SK-N-SH (cell line): ENCODE measurements at regions not wholly inside any gene's neighbourhood (a gene's known extent, or its start where the extent isn't known, plus 50 kb on each side); places are given as distances from the start of the nearest gene placed in this dataset.

Experiments used
- CTCF ChIA-PET: fragments of 300-600, 350-600 bp; formaldehyde crosslinking; extraction: SDS; loops from one replicate; lab custom pipeline; 2021; lab: Yijun Ruan, JAX
- POLR2A ChIA-PET: fragments of 350-600 bp; sonication (Branson Sonifier 250); formaldehyde crosslinking; extraction: SDS; loops from one replicate; lab custom pipeline; 2020; ENCODE audit warnings: antibody characterized with exemption, inconsistent platforms; lab: Yijun Ruan, JAX
- DNase-seq: peaks from one replicate; pipeline ENCODE4 v3.0.0; 2012
- H2AFZ ChIP-seq: fragments of 200-600 bp; sonication (generic); 2 replicates; pipeline ENCODE4 v1.8.1; 2016; ENCODE audit warnings: antibody characterized with exemption, mild to moderate bottlenecking, low read depth
- H3F3A ChIP-seq: fragments of 200-600 bp; sonication (generic); replicated peaks from 2 replicates; pipeline ENCODE3; 2016; ENCODE audit warnings: antibody characterized with exemption, mild to moderate bottlenecking; ENCODE audit not compliant: insufficient read depth
- H3K27ac ChIP-seq, 2 experiments: fragments of 200-500 bp in 1 of 2; fragments of 200-600 bp in 1 of 2; sonication (Bioruptor generic) in 1 of 2; sonication (generic), shearing (Covaris generic) in 1 of 2; 2 replicates each; pipeline versions ENCODE4 v1.5.1 to v1.6.1; 2014 to 2016; ENCODE audit warnings: low read depth in 2 of 2, inconsistent platforms in 1 of 2, low read length in 1 of 2, mild to moderate bottlenecking in 1 of 2, mixed read lengths in 1 of 2
- H3K27me3 ChIP-seq: fragments of 200-600 bp; sonication (generic), shearing (Covaris generic); 2 replicates; pipeline ENCODE4 v1.6.1; 2016; ENCODE audit warnings: mixed run types; ENCODE audit not compliant: insufficient read depth
- H3K36me3 ChIP-seq, 2 experiments: fragments of 200-500 bp in 1 of 2; fragments of 200-600 bp in 1 of 2; sonication (Bioruptor generic) in 1 of 2; sonication (generic) in 1 of 2; replicated peaks in 1 of 2; 2 replicates each; pipeline versions ENCODE3 to v1.5.1; 2014 to 2016; ENCODE audit warnings: low read length in 1 of 2, mild to moderate bottlenecking in 1 of 2; ENCODE audit not compliant: insufficient read depth in 2 of 2, control insufficient read depth in 1 of 2
- H3K4me1 ChIP-seq, 2 experiments: fragments of 200-500 bp in 1 of 2; fragments of 200-600 bp in 1 of 2; sonication (Bioruptor generic) in 1 of 2; sonication (generic), shearing (Covaris generic) in 1 of 2; 2 replicates each; pipeline versions ENCODE4 v1.5.1 to v1.6.1; 2014 to 2016; ENCODE audit warnings: low read depth in 1 of 2, low read length in 1 of 2, mixed run types in 1 of 2; ENCODE audit not compliant: insufficient read depth in 2 of 2, control insufficient read depth in 1 of 2
- H3K4me2 ChIP-seq: fragments of 200-600 bp; sonication (generic), shearing (Covaris generic); 2 replicates; pipeline ENCODE4 v1.6.1; 2017; ENCODE audit warnings: mixed run types
- H3K4me3 ChIP-seq, 2 experiments: fragments of 200-500 bp in 1 of 2; fragments of 200-600 bp in 1 of 2; sonication (Bioruptor generic) in 1 of 2; sonication (generic), shearing (Covaris generic) in 1 of 2; 2 replicates each; pipeline versions ENCODE4 v1.5.1 to v1.8.1; 2014 to 2016; ENCODE audit warnings: low read depth in 2 of 2, inconsistent platforms in 1 of 2, low read length in 1 of 2, mild to moderate bottlenecking in 1 of 2, mixed read lengths in 1 of 2, moderate library complexity in 1 of 2
- H3K79me2 ChIP-seq: fragments of 200-600 bp; sonication (generic); 2 replicates; pipeline ENCODE4 v1.8.1; 2017; ENCODE audit warnings: mild to moderate bottlenecking; ENCODE audit not compliant: insufficient read depth
- H3K9ac ChIP-seq: fragments of 200-600 bp; sonication (generic); 2 replicates; pipeline ENCODE4 v1.6.1; 2017; ENCODE audit warnings: mixed run types
- H3K9me2 ChIP-seq: fragments of 200-600 bp; sonication (generic); 2 replicates; pipeline ENCODE4 v1.6.1; 2017; ENCODE audit warnings: mixed run types
- H3K9me3 ChIP-seq: fragments of 200-600 bp; sonication (generic); 2 replicates; pipeline ENCODE4 v1.6.1; 2017; ENCODE audit warnings: mixed run types, mild to moderate bottlenecking, moderate library complexity
- H4K20me1 ChIP-seq: fragments of 200-600 bp; sonication (generic); 2 replicates; pipeline ENCODE4 v1.6.1; 2017; ENCODE audit warnings: mild to moderate bottlenecking, mixed run types; ENCODE audit not compliant: insufficient read depth
- CTCF ChIP-seq: fragments of 200-600 bp; sonication (generic); IDR thresholded peaks from 2 replicates; pipeline ENCODE4 v1.6.1; 2017; ENCODE audit warnings: antibody characterized with exemption, mild to moderate bottlenecking, moderate library complexity
- ELF1 ChIP-seq: IDR thresholded peaks from 2 replicates; pipeline ENCODE4 v1.4.0; 2012
- EZH2phosphoT487 ChIP-seq: fragments of 200-600 bp; sonication (generic); IDR thresholded peaks from 2 replicates; pipeline ENCODE4 v1.6.1; 2017; ENCODE audit warnings: low read depth, mixed run types, mild to moderate bottlenecking, antibody characterized with exemption, moderate library complexity, borderline replicate concordance
- FOSL2 ChIP-seq: IDR thresholded peaks from 2 replicates; pipeline ENCODE4 v1.4.0; 2012; ENCODE audit warnings: low read depth, mild to moderate bottlenecking, moderate library complexity, borderline replicate concordance
- GABPA ChIP-seq: IDR thresholded peaks from 2 replicates; pipeline ENCODE4 v1.4.0; 2012; ENCODE audit warnings: low read depth, mild to moderate bottlenecking
- GATA2 ChIP-seq: sonication (generic); formaldehyde crosslinking; IDR thresholded peaks from 2 replicates; pipeline ENCODE4 v1.5.0; 2020; ENCODE audit warnings: mild to moderate bottlenecking, missing genetic modification reagents
- JUND ChIP-seq: IDR thresholded peaks from 2 replicates; pipeline ENCODE4 v1.4.0; 2012
- MAX ChIP-seq: IDR thresholded peaks from 2 replicates; pipeline ENCODE4 v1.4.0; 2012; ENCODE audit warnings: low read depth
- MEF2A ChIP-seq: IDR thresholded peaks from 2 replicates; pipeline ENCODE4 v1.4.0; 2012; ENCODE audit warnings: low read depth, borderline replicate concordance
- MXI1 ChIP-seq: IDR thresholded peaks from 2 replicates; pipeline ENCODE4 v1.6.1; 2012; ENCODE audit warnings: mild to moderate bottlenecking, low read depth, low read length, improper control_type of control experiment
- POLR2AphosphoS5 ChIP-seq: IDR thresholded peaks from 2 replicates; pipeline ENCODE4 v1.6.1; 2012; ENCODE audit warnings: low read depth, low read length
- RCOR1 ChIP-seq: fragments of 150-350 bp; IDR thresholded peaks from 2 replicates; pipeline ENCODE4 v1.6.1; 2017; ENCODE audit warnings: antibody characterized with exemption, low read length
- RXRA ChIP-seq: IDR thresholded peaks from 2 replicates; pipeline ENCODE4 v1.4.0; 2012; ENCODE audit warnings: low read depth, mild to moderate bottlenecking, borderline replicate concordance
- SIN3A ChIP-seq: IDR thresholded peaks from 2 replicates; pipeline ENCODE4 v1.6.1; 2012; ENCODE audit warnings: low read depth, mild to moderate bottlenecking, low read length, moderate library complexity, borderline replicate concordance
- SMC3 ChIP-seq: IDR thresholded peaks from 2 replicates; pipeline ENCODE4 v1.6.1; 2012; ENCODE audit warnings: low read depth, low read length, improper control_type of control experiment
- TCF12 ChIP-seq: IDR thresholded peaks from 2 replicates; pipeline ENCODE4 v1.4.0; 2012
- TEAD4 ChIP-seq: IDR thresholded peaks from 2 replicates; pipeline ENCODE4 v1.4.0; 2012; ENCODE audit warnings: mild to moderate bottlenecking, borderline replicate concordance; ENCODE audit not compliant: insufficient read depth
- USF1 ChIP-seq: IDR thresholded peaks from 2 replicates; pipeline ENCODE4 v1.4.0; 2012; ENCODE audit warnings: low read depth, borderline replicate concordance
- USF2 ChIP-seq: fragments of 150-350 bp; IDR thresholded peaks from 2 replicates; pipeline ENCODE4 v1.6.1; 2017; ENCODE audit warnings: antibody characterized with exemption, low read length, low read depth, borderline replicate concordance
- ZBTB33 ChIP-seq: IDR thresholded peaks from 2 replicates; pipeline ENCODE4 v1.4.0; 2012; ENCODE audit warnings: low read depth, borderline replicate concordance
- WGBS: methylation state at CpG from one replicate; pipeline ENCODE4 v1.1.6; 2017; ENCODE audit warnings: low lambda C conversion rate; 5-methylcytosine and 5-hydroxymethylcytosine counted together

GRCh38 chr1:34354367-34354766, 177.7 kb downstream of the C1orf94 start:
- no peak overlapping the region for H3K4me3 ChIP-seq
- TF ChIP-seq MAX (no peak), ZBTB33 (no peak), SIN3A (no peak), GABPA (no peak), JUND (no peak), USF2 (no peak), TCF12 (no peak), SMC3 (no peak), EZH2phosphoT487 (no peak), TEAD4 (no peak), RXRA (no peak)
- H3K9me3 ChIP-seq = no peaks in the 10 kb centered on the region
- no peaks in the 10 kb centered on the region for H3K79me2 ChIP-seq
- no peaks in the 10 kb centered on the region for H3K36me3 ChIP-seq
- CTCF ChIA-PET = no interaction called here
- H3F3A ChIP-seq = no peaks in the 10 kb centered on the region
- H3K27me3 ChIP-seq = no peaks in the 10 kb centered on the region
- H3K4me1 ChIP-seq = no peaks in the 10 kb centered on the region
- no peak for DNase-seq
- POLR2A ChIA-PET = no interaction called here
- H4K20me1 ChIP-seq = no peaks in the 10 kb centered on the region
- H3K4me2 ChIP-seq = no peak overlapping the region
- no peaks in the 10 kb centered on the region for H3K9me2 ChIP-seq
- 34% methylated on average over 2 of the region's 2 CpGs for WGBS
- H3K9ac ChIP-seq = no peak overlapping the region
- H2AFZ ChIP-seq = no peak overlapping the region
- no peak overlapping the region for H3K27ac ChIP-seq

- TF ChIP-seq GATA2 (CRISPR knock-in tag) (no peak), RCOR1 (no peak), SIN3A (no peak), MXI1 (no peak), FOSL2 (no peak), CTCF (no peak), GABPA (no peak), MEF2A (no peak), JUND (no peak), POLR2AphosphoS5 (no peak), USF1 (no peak), SMC3 (no peak), ELF1 (no peak)
- no peaks in the 10 kb centered on the region for H3K9me2 ChIP-seq
- POLR2A ChIA-PET = no interaction called here
- H3F3A ChIP-seq = no peaks in the 10 kb centered on the region
- H4K20me1 ChIP-seq = no peaks in the 10 kb centered on the region
- CTCF ChIA-PET = interaction anchor here (2.1 kb wide), 1 partner anchor 14 kb away, joined by 5 read pairs; no protein-coding TSS in a partner anchor
- H3K27ac ChIP-seq = no peak overlapping the region
- H3K4me1 ChIP-seq = peaks cover 0 to 9% of the 10 kb centered on the region in 2 experiments; a peak in 1 of 4 replicates
- DNase-seq = no peak
- H3K9me3 ChIP-seq = no peaks in the 10 kb centered on the region
- no peak overlapping the region for H2AFZ ChIP-seq
- no peak overlapping the region for H3K4me3 ChIP-seq
- no peaks in the 10 kb centered on the region for H3K27me3 ChIP-seq
- WGBS = 55% methylated on average over 2 of the region's 4 CpGs
- H3K79me2 ChIP-seq = no peaks in the 10 kb centered on the region
- H3K9ac ChIP-seq = no peak overlapping the region
- no peak overlapping the region for H3K4me2 ChIP-seq
- H3K36me3 ChIP-seq = no peaks in the 10 kb centered on the region
Observed at GRCh38 chr1:34356853-34357252, 180.1 kb downstream of the C1orf94 start.
